ENCODE measurements at regions not wholly inside any gene's neighbourhood (a gene's known extent, or its start where the extent isn't known, plus 50 kb on each side); places are given as distances from the start of the nearest gene placed in this dataset.

- TF ChIP-seq CTCF (IDR thresholded peaks at IDR 0.05; ENCODE audit: low read depth, low read length, poor library complexity, severe bottlenecking) (no peak), EZH2phosphoT487 (IDR thresholded peaks at IDR 0.05; ENCODE audit: borderline replicate concordance, low read length) (no peak)
Observed at GRCh38 chr10:30789806-30790205, 160.3 kb upstream of the LYZL2 start.
